SK-N-SH treated with all-trans-retinoic acid at 6 μM for 48 hours (cell line): ENCODE measurements at regions not wholly inside any gene's neighbourhood (a gene's known extent, or its start where the extent isn't known, plus 50 kb on each side); places are given as distances from the start of the nearest gene placed in this dataset.

Experiments
- BACH2 ChIP-seq: fragments of 250-450 bp; sonication (Bioruptor Pico); IDR thresholded peaks from 2 replicates; pipeline ENCODE4 v1.9.0; 2021; ENCODE audit warnings: mild to moderate bottlenecking, borderline replicate concordance
- CSDC2 ChIP-seq: fragments of 250-450 bp; sonication (Bioruptor Pico); IDR thresholded peaks from 2 replicates; pipeline ENCODE4 v1.5.0; 2020; ENCODE audit warnings: mild to moderate bottlenecking, moderate library complexity
- PATZ1 ChIP-seq: fragments of 250-450 bp; sonication (Bioruptor Pico); IDR thresholded peaks from 2 replicates; pipeline ENCODE4 v1.8.0; 2020; ENCODE audit warnings: mild to moderate bottlenecking, moderate library complexity, borderline replicate concordance
- PPARA ChIP-seq: fragments of 250-450 bp; sonication (Bioruptor Pico); IDR thresholded peaks from 2 replicates; pipeline ENCODE4 v1.5.0; 2020; ENCODE audit warnings: mild to moderate bottlenecking, borderline replicate concordance
- TSHZ2 ChIP-seq: fragments of 250-450 bp; sonication (Bioruptor Pico); IDR thresholded peaks from 2 replicates; pipeline ENCODE4 v1.5.0; 2020; ENCODE audit warnings: mild to moderate bottlenecking, moderate library complexity

- no peak for TF ChIP-seq PPARA (CRISPR knock-in tag)
- no peak for TF ChIP-seq PATZ1
- TF ChIP-seq CSDC2 (CRISPR knock-in tag): no peak
- no peak for TF ChIP-seq TSHZ2 (CRISPR knock-in tag)
- no peak for TF ChIP-seq BACH2
Observed at GRCh38 chr6:144690666-144691065, 405.5 kb downstream of the UTRN start.
